K562 (cell line): ENCODE measurements at regions not wholly inside any gene's neighbourhood (a gene's known extent, or its start where the extent isn't known, plus 50 kb on each side); places are given as distances from the start of the nearest gene placed in this dataset.

Source experiments
- ATAC-seq: fragments of 200-7000 bp; cut with Tn5 transposase; 3 replicates; pipeline ENCODE4 v1.9.1; 2020; ENCODE audit warnings: moderate library complexity
- BruUV-seq: library from RNA; stranded (reverse); fragments of 400-500 nt; replicated peaks from 2 replicates; lab custom pipeline; 2021; lab: Mats Ljungman, UMichigan
- CTCF ChIA-PET: fragments of 300-600 bp; formaldehyde crosslinking; extraction: SDS; loops from one replicate; lab custom pipeline; 2021; ENCODE audit warnings: low intra/inter-chr PET ratio; lab: Yijun Ruan, JAX
- POLR2A ChIA-PET: fragments of 300-600, 350-650 bp; sonication (Branson Sonifier 250); formaldehyde crosslinking; extraction: SDS; loops from one replicate; lab custom pipeline; 2021; ENCODE audit warnings: antibody characterized with exemption, inconsistent platforms; lab: Yijun Ruan, JAX
- DNase-seq, 4 experiments: peaks; one replicate each; pipeline versions ENCODE4 v3.0.0 to v3.0.0-alpha.2; 2011 to 2018; ENCODE audit warnings: low spot score in 3 of 4, mixed read lengths in 3 of 4; ENCODE audit errors: extremely low read depth in 1 of 4
- FAIRE-seq: peaks from 2 replicates; lab custom pipeline; 2011; peaks lifted over from hg19 to GRCh38; lab: Jason Lieb, UNC
- H2AFZ ChIP-seq: 2 replicates; pipeline ENCODE4 v1.6.0; 2011; ENCODE audit warnings: low read depth, low read length, control low read depth, inconsistent platforms
- H3K27ac ChIP-seq: fragments of 200-600 bp; 3 replicates; pipeline ENCODE4 v1.8.0; 2011; ENCODE audit warnings: low read depth, mild to moderate bottlenecking, control low read depth, inconsistent platforms, low read length, moderate library complexity, mixed read lengths; ENCODE audit errors: extremely low read depth
- H3K27me3 ChIP-seq, 2 experiments: fragments of 300-600 bp in 1 of 2; 2 replicates in 1 of 2; 3 replicates in 1 of 2; pipeline versions ENCODE4 v1.6.0 to v1.8.0; 2011; ENCODE audit warnings: inconsistent platforms in 2 of 2, low read length in 2 of 2, mild to moderate bottlenecking in 1 of 2, mixed read lengths in 1 of 2, moderate library complexity in 1 of 2; ENCODE audit not compliant: control insufficient read depth in 2 of 2, insufficient read depth in 2 of 2
- H3K36me3 ChIP-seq: fragments of 300-600 bp; 3 replicates; pipeline ENCODE4 v1.8.0; 2011; ENCODE audit warnings: mild to moderate bottlenecking, low read length, inconsistent platforms; ENCODE audit not compliant: control insufficient read depth, insufficient read depth
- H3K4me1 ChIP-seq, 2 experiments: fragments of 200-600 bp in 1 of 2; replicated peaks in 1 of 2; 2 replicates in 1 of 2; 3 replicates in 1 of 2; pipeline versions ENCODE4 v1.5.1 to v1.8.0; 2011; ENCODE audit warnings: inconsistent platforms in 2 of 2, low read length in 2 of 2, mild to moderate bottlenecking in 1 of 2, mixed read lengths in 1 of 2, moderate library complexity in 1 of 2; ENCODE audit not compliant: control insufficient read depth in 2 of 2, insufficient read depth in 2 of 2
- H3K4me2 ChIP-seq: 2 replicates; pipeline ENCODE4 v1.6.1; 2011; ENCODE audit warnings: low read length, control low read depth, inconsistent platforms, mixed read lengths; ENCODE audit not compliant: insufficient read depth
- H3K4me3 ChIP-seq: fragments of 200-600 bp; sonication (generic), shearing (Covaris generic); 2 replicates; pipeline ENCODE4 v1.5.1; 2016; ENCODE audit warnings: control low read depth, inconsistent platforms
- H3K79me2 ChIP-seq: fragments of 200-600 bp; 3 replicates; pipeline ENCODE4 v1.8.0; 2011; ENCODE audit warnings: low read length, inconsistent platforms; ENCODE audit not compliant: control insufficient read depth, insufficient read depth
- H3K9ac ChIP-seq, 2 experiments: 2 replicates each; pipeline versions ENCODE4 v1.6.0 to v1.6.1; 2011; ENCODE audit warnings: low read depth in 2 of 2, low read length in 2 of 2, control low read depth in 1 of 2, inconsistent platforms in 1 of 2, mild to moderate bottlenecking in 1 of 2, mixed read lengths in 1 of 2; ENCODE audit not compliant: insufficient read depth in 1 of 2
- H3K9me1 ChIP-seq: one replicate; pipeline ENCODE4 v1.6.0; 2011; ENCODE audit warnings: inconsistent platforms, mild to moderate bottlenecking, low read length, moderate library complexity; ENCODE audit not compliant: control insufficient read depth, insufficient read depth
- H3K9me3 ChIP-seq: replicated peaks from 2 replicates; pipeline ENCODE4 v1.5.1; 2011; ENCODE audit warnings: low read depth, low read length, inconsistent platforms; ENCODE audit not compliant: control insufficient read depth, insufficient read depth
- H4K20me1 ChIP-seq: replicated peaks from 2 replicates; pipeline ENCODE4 v1.6.1; 2011; ENCODE audit warnings: low read length, inconsistent platforms, mixed read lengths; ENCODE audit not compliant: control insufficient read depth, insufficient read depth
- RFX1 ChIP-seq: fragments of 450-650 bp; IDR thresholded peaks from 2 replicates; pipeline ENCODE4 v1.6.1; 2016; ENCODE audit warnings: mild to moderate bottlenecking, moderate library complexity
- ZNF124 ChIP-seq: sonication (generic); formaldehyde crosslinking; IDR thresholded peaks from 2 replicates; pipeline ENCODE4 v1.8.1; 2022; ENCODE audit warnings: missing genetic modification reagents
- ZNF592 ChIP-seq: fragments of 450-650 bp; IDR thresholded peaks from 2 replicates; pipeline ENCODE4 v1.6.1; 2017; ENCODE audit warnings: antibody characterized with exemption, mild to moderate bottlenecking
- WGBS: fragments of 100-300 bp; shearing (Covaris generic); methylation state at CpG from one replicate; pipeline ENCODE4 v1.1.6; 2016; ENCODE audit warnings: low coverage, mixed read lengths; ENCODE audit not compliant: insufficient coverage; ENCODE audit errors: missing lambda C conversion rate; 5-methylcytosine and 5-hydroxymethylcytosine counted together
- in situ Hi-C: fragments of 300-500 bp; cut with MboI; formaldehyde crosslinking; loops from 4 replicates; pipeline ENCODE4 v1.15.0; 2018; ENCODE audit warnings: inconsistent platforms, mixed read lengths
- intact Hi-C: fragments of 100-400 bp; cut with micrococcal nuclease; formaldehyde crosslinking; loops from 2 replicates; pipeline ENCODE4 v1.14.2; 2022

- TF ChIP-seq ZNF592, result peak; percentile 77
Observed at GRCh38 chr11:86155200-86155844, 86.4 kb upstream of the PICALM start (continued).

GRCh38 chr11:86153439-86153838 is 84.6 kb upstream of the PICALM start:
- no peak for FAIRE-seq
- no peak overlapping the region for H3K4me3 ChIP-seq
- DNase-seq, result no peak
- ChIA-PET POLR2A (interaction anchor here (1.4 kb wide), 1 partner anchor 12 kb away, joined by 3 read pairs; no protein-coding TSS in a partner anchor), CTCF (no interaction called here)
- peaks cover 23% of the 10 kb centered on the region; the same call in 2 of the 3 replicates for H3K79me2 ChIP-seq
- no peaks in the 10 kb centered on the region for H3K27me3 ChIP-seq
- 56% methylated on average over 1 of the region's 1 CpG for whole genome bisulfite sequencing
- TF ChIP-seq RFX1 (peak; percentile 43; the same call in 1 of the 2 replicates), ZNF124 (CRISPR knock-in tag) (no peak)
- intact Hi-C loops (loop anchor here (5.0 kb wide), 1 partner anchor 46 kb away; no protein-coding TSS in a partner anchor), in situ Hi-C loops (no loop called here)
- no peaks in the 10 kb centered on the region for H3K9me1 ChIP-seq
- H3K27ac ChIP-seq, result no peak overlapping the region
- no peak for ATAC-seq
- H3K36me3 ChIP-seq, result no peaks in the 10 kb centered on the region
- H3K4me1 ChIP-seq, result peaks cover 36 to 75% of the 10 kb centered on the region in 2 experiments
- no peaks in the 10 kb centered on the region for H4K20me1 ChIP-seq
- H2AFZ ChIP-seq, result no peak overlapping the region; the same call in 1 of the 2 replicates
- H3K9ac ChIP-seq, result no peak overlapping the region
- no peak overlapping the region for H3K4me2 ChIP-seq
- no TSS peak for BruUV-seq
- no peaks in the 10 kb centered on the region for H3K9me3 ChIP-seq
